HG03520 (cell line): ENCODE measurements at regions not wholly inside any gene's neighbourhood (a gene's known extent, or its start where the extent isn't known, plus 50 kb on each side); places are given as distances from the start of the nearest gene placed in this dataset.
"Not testable (repeated sequence)": the region's sequence is repeated elsewhere in the genome, so short reads cannot be mapped to it uniquely, and the experiment has no call there.

Experiments
- ATAC-seq: cut with Tn5 transposase; IDR thresholded peaks from one replicate; pipeline ENCODE4 v1.9.1; 2021; ENCODE audit warnings: mild to moderate bottlenecking, moderate library complexity; ENCODE audit not compliant: unreplicated experiment

- ATAC-seq = no peak
These were observed 297.3 kb downstream of the MTX2 start for GRCh38 chr2:176566496-176566895.

- ATAC-seq = no peak
These were observed 297.7 kb downstream of the MTX2 start for GRCh38 chr2:176566961-176567360.

- no peak for ATAC-seq
These were observed 298.1 kb downstream of the MTX2 start for GRCh38 chr2:176567361-176567760.

GRCh38 chr2:176569574-176569973, 300.3 kb downstream of the MTX2 start:
- no peak for ATAC-seq

- no peak for ATAC-seq
These were observed 304.6 kb downstream of the MTX2 start for GRCh38 chr2:176573612-176574483.

- no peak for ATAC-seq
These were observed 305.4 kb downstream of the MTX2 start for GRCh38 chr2:176574484-176575236.

- ATAC-seq = no peak
These were observed 306.0 kb downstream of the MTX2 start for GRCh38 chr2:176575237-176575744.

- no peak for ATAC-seq
These were observed 307.8 kb downstream of the MTX2 start for GRCh38 chr2:176577054-176577453.

- ATAC-seq = not testable (repeated sequence)
These were observed 309.1 kb downstream of the MTX2 start for GRCh38 chr2:176578292-176578691.

GRCh38 chr2:176579608-176580007, 310.4 kb downstream of the MTX2 start:
- no peak for ATAC-seq

GRCh38 chr2:176581557-176582165, 312.4 kb downstream of the MTX2 start:
- no peak for ATAC-seq

GRCh38 chr2:176582176-176582575, 312.9 kb downstream of the MTX2 start:
- ATAC-seq = no peak

- ATAC-seq = no peak
These were observed 313.8 kb downstream of the MTX2 start for GRCh38 chr2:176582990-176583481.

GRCh38 chr2:176583607-176584006, 314.4 kb downstream of the MTX2 start:
- no peak for ATAC-seq

- ATAC-seq = no peak
These were observed 315.1 kb downstream of the MTX2 start for GRCh38 chr2:176584333-176584732.

GRCh38 chr2:176585291-176585690, 316.0 kb downstream of the MTX2 start:
- ATAC-seq = no peak

- no peak for ATAC-seq
These were observed 316.5 kb downstream of the MTX2 start for GRCh38 chr2:176585791-176586190.

GRCh38 chr2:176589287-176589686, 320.0 kb downstream of the MTX2 start:
- no peak for ATAC-seq

- no peak for ATAC-seq
These were observed 320.7 kb downstream of the MTX2 start for GRCh38 chr2:176589825-176590440.

- ATAC-seq = no peak
These were observed 323.0 kb downstream of the MTX2 start for GRCh38 chr2:176592216-176592615.

GRCh38 chr2:176595986-176596385, 326.7 kb downstream of the MTX2 start:
- no peak for ATAC-seq
